Panc1 (cell line): ENCODE measurements at regions not wholly inside any gene's neighbourhood (a gene's known extent, or its start where the extent isn't known, plus 50 kb on each side); places are given as distances from the start of the nearest gene placed in this dataset.

Experiments used
- ATAC-seq: fragments of 200-7000 bp; cut with Tn5 transposase; 2 replicates; pipeline ENCODE4 v1.9.1; 2020; ENCODE audit warnings: mild to moderate bottlenecking, moderate library complexity
- BruUV-seq: library from RNA; stranded (reverse); fragments of 400-500 nt; replicated peaks from 2 replicates; lab custom pipeline; 2021; lab: Mats Ljungman, UMichigan
- CTCF ChIA-PET: fragments of 300-600 bp; sonication (Branson Sonifier 250); formaldehyde crosslinking; loops from one replicate; lab custom pipeline; 2022; ENCODE audit warnings: antibody characterized with exemption; lab: Charles Lee
- POLR2A ChIA-PET: fragments of 300-600 bp; sonication (Branson Sonifier 250); formaldehyde crosslinking; loops from one replicate; lab custom pipeline; 2022; ENCODE audit warnings: antibody characterized with exemption; lab: Charles Lee
- DNase-seq: peaks from one replicate; pipeline ENCODE4 v3.0.0-alpha.2; 2010; ENCODE audit warnings: low read depth, low spot score
- H3K27ac ChIP-seq: 2 replicates; pipeline ENCODE4 v1.5.1; 2011; ENCODE audit warnings: mild to moderate bottlenecking, low read length, inconsistent platforms
- H3K27me3 ChIP-seq: fragments of 200-500 bp; sonication (Bioruptor generic); 2 replicates; pipeline ENCODE4 v1.6.0; 2014; ENCODE audit warnings: low read length, inconsistent platforms; ENCODE audit not compliant: control insufficient read depth, insufficient read depth
- H3K36me3 ChIP-seq: fragments of 200-500 bp; sonication (Bioruptor generic); 2 replicates; pipeline ENCODE4 v1.5.1; 2014; ENCODE audit warnings: inconsistent platforms, mild to moderate bottlenecking, low read length, moderate library complexity; ENCODE audit not compliant: control insufficient read depth, insufficient read depth
- H3K4me1 ChIP-seq: 2 replicates; pipeline ENCODE4 v1.5.1; 2011; ENCODE audit warnings: inconsistent platforms, mild to moderate bottlenecking, low read length, moderate library complexity; ENCODE audit not compliant: control insufficient read depth, insufficient read depth
- H3K4me3 ChIP-seq, 2 experiments: 2 replicates each; pipeline ENCODE4 v1.5.1; 2011 to 2012; ENCODE audit warnings: low read depth in 2 of 2, low read length in 2 of 2, mild to moderate bottlenecking in 2 of 2, inconsistent platforms in 1 of 2, moderate library complexity in 1 of 2
- H3K9me3 ChIP-seq: fragments of 200-500 bp; sonication (Bioruptor generic); 2 replicates; pipeline ENCODE4 v1.5.1; 2014; ENCODE audit warnings: low read depth, mild to moderate bottlenecking, inconsistent platforms, low read length, moderate library complexity; ENCODE audit not compliant: control insufficient read depth, insufficient read depth
- POLR2AphosphoS5 ChIP-seq: IDR thresholded peaks from 2 replicates; pipeline ENCODE4 v1.6.1; 2012; ENCODE audit warnings: mild to moderate bottlenecking, low read depth, low read length, moderate library complexity
- SIN3A ChIP-seq: IDR thresholded peaks from 2 replicates; pipeline ENCODE4 v1.6.1; 2012; ENCODE audit warnings: low read depth, mild to moderate bottlenecking, low read length, moderate library complexity, borderline replicate concordance; ENCODE audit not compliant: insufficient read depth
- TCF7L2 ChIP-seq: IDR thresholded peaks from 2 replicates; pipeline ENCODE4 v1.6.1; 2011; ENCODE audit warnings: mild to moderate bottlenecking, low read depth, low read length, inconsistent platforms
- in situ Hi-C: cut with HindIII; loops from 2 replicates; pipeline ENCODE4 v1.10.0; 2016; ENCODE audit warnings: low sequenced_read_pairs, low pct_unique_long_range_greater_than_20kb
- intact Hi-C: fragments of 100-400 bp; cut with micrococcal nuclease; formaldehyde crosslinking; loops from one replicate; pipeline ENCODE4 v1.10.0; 2022; ENCODE audit not compliant: unreplicated experiment
- TF ChIP-seq, protein P1 (sequence below), 2 experiments: IDR thresholded peaks; 2 replicates each; pipeline ENCODE4 v1.6.1; 2011 to 2012; ENCODE audit warnings: low read depth in 2 of 2, control low read depth in 1 of 2, low read length in 1 of 2, mild to moderate bottlenecking in 1 of 2, moderate library complexity in 1 of 2; ENCODE audit not compliant: insufficient read depth in 1 of 2
- TF ChIP-seq, protein P2 (sequence below): fragments of 450-650 bp; IDR thresholded peaks from 2 replicates; pipeline ENCODE4 v1.5.1; 2017; ENCODE audit warnings: mild to moderate bottlenecking

DNA sequence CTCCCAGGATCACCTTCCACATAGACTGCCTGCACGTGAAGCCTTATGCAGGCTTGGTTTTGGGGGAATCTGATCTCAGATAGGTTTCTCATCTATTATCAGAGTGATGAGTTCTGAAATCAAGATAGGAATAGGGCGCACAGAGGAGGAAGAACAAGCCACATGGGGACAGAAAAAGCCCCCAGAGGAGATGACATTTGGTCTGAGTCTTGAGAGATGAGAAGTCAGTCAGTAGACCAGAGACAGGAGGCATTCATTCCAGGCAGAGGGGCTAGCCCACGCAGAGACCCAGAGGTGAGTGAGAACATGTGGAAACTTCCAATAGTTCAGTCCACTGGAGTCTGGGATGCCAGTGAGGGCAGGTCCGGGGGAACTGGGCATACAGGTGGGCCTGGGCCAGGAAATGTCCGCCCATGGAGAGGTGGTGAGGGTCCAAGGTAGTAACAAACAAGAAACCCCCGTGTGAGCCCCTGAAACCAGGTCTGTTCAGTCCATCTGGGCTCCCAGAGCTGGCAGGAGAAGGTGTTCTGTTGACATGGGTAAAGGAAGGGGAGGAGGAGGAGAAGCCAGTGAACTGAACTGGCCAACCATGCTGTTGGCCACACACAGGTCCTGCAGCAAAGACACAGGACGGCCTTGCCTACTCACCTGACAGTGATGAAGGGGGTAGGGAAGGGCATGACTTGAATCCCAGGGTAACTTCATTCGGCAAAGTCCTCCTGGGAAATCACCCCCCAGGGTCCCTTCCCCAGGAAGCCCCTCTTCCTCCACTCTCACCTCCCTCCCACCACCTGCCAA, 69.3 kb upstream of the SMNDC1 start:
- Histone ChIP-seq H3K27me3 (no peaks in the 10 kb centered on the region), H3K9me3 (no peaks in the 10 kb centered on the region), H3K36me3 (no peaks in the 10 kb centered on the region), H3K27ac (no peak overlapping the region), H3K4me1 (no peaks in the 10 kb centered on the region), H3K4me3 (no peak overlapping the region)
- ChIA-PET POLR2A (no interaction called here), CTCF (no interaction called here)
- intact Hi-C loops (no loop called here), in situ Hi-C loops (no loop called here)
- TF ChIP-seq TCF7L2 (no peak), POLR2AphosphoS5 (no peak), SIN3A (no peak)
- TF ChIP-seq, protein P1, sequence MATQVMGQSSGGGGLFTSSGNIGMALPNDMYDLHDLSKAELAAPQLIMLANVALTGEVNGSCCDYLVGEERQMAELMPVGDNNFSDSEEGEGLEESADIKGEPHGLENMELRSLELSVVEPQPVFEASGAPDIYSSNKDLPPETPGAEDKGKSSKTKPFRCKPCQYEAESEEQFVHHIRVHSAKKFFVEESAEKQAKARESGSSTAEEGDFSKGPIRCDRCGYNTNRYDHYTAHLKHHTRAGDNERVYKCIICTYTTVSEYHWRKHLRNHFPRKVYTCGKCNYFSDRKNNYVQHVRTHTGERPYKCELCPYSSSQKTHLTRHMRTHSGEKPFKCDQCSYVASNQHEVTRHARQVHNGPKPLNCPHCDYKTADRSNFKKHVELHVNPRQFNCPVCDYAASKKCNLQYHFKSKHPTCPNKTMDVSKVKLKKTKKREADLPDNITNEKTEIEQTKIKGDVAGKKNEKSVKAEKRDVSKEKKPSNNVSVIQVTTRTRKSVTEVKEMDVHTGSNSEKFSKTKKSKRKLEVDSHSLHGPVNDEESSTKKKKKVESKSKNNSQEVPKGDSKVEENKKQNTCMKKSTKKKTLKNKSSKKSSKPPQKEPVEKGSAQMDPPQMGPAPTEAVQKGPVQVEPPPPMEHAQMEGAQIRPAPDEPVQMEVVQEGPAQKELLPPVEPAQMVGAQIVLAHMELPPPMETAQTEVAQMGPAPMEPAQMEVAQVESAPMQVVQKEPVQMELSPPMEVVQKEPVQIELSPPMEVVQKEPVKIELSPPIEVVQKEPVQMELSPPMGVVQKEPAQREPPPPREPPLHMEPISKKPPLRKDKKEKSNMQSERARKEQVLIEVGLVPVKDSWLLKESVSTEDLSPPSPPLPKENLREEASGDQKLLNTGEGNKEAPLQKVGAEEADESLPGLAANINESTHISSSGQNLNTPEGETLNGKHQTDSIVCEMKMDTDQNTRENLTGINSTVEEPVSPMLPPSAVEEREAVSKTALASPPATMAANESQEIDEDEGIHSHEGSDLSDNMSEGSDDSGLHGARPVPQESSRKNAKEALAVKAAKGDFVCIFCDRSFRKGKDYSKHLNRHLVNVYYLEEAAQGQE (IDR thresholded peaks at IDR 0.05; ENCODE audit: insufficient read depth in 1 of 2, low read depth in 2 of 2, low read length in 1 of 2): no peak
- TF ChIP-seq, protein P2, sequence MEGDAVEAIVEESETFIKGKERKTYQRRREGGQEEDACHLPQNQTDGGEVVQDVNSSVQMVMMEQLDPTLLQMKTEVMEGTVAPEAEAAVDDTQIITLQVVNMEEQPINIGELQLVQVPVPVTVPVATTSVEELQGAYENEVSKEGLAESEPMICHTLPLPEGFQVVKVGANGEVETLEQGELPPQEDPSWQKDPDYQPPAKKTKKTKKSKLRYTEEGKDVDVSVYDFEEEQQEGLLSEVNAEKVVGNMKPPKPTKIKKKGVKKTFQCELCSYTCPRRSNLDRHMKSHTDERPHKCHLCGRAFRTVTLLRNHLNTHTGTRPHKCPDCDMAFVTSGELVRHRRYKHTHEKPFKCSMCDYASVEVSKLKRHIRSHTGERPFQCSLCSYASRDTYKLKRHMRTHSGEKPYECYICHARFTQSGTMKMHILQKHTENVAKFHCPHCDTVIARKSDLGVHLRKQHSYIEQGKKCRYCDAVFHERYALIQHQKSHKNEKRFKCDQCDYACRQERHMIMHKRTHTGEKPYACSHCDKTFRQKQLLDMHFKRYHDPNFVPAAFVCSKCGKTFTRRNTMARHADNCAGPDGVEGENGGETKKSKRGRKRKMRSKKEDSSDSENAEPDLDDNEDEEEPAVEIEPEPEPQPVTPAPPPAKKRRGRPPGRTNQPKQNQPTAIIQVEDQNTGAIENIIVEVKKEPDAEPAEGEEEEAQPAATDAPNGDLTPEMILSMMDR: no peak
- no TSS peak for BruUV-seq
- no peak for DNase-seq
- ATAC-seq: no peak

DNA sequence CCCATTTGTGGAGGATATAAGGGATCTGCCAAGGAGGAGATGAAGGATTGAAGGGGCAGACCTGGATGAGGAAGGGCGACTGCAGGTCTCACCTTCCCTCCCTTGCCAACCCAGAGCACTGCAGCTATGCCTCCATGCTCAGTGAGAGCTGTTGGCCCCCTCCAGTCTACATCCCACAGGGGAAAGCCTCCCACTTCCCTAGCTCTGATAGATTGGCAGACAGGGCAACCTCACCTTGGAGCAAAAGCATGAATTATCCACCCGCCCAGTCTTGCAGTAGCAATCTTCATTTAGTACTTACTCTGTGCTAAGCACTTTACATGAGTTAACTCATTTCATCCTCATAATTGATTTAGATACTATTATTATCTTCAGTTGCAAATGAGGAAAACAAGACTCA, 70.4 kb upstream of the SMNDC1 start:
- Histone ChIP-seq H3K27me3 (no peaks in the 10 kb centered on the region), H3K36me3 (no peaks in the 10 kb centered on the region), H3K9me3 (no peaks in the 10 kb centered on the region), H3K27ac (no peak overlapping the region), H3K4me3 (no peak overlapping the region), H3K4me1 (no peaks in the 10 kb centered on the region)
- TF ChIP-seq TCF7L2 (no peak), SIN3A (no peak), POLR2AphosphoS5 (no peak)
- TF ChIP-seq, protein P2: no peak
- TF ChIP-seq, protein P1 (IDR thresholded peaks at IDR 0.05; ENCODE audit: insufficient read depth in 1 of 2, low read depth in 2 of 2, low read length in 1 of 2): no peak
- ChIA-PET CTCF (no interaction called here), POLR2A (no interaction called here)
- BruUV-seq: no TSS peak
- ATAC-seq: no peak
- in situ Hi-C loops (no loop called here), intact Hi-C loops (no loop called here)
- no peak for DNase-seq
